Activated naive CD4-positive, alpha-beta T cell treated with anti-CD3 and anti-CD28 coated beads, Interleukin-2, amount 10 ng/mL, durations not matched to agents 7 days and 5 days (primary cell): ENCODE measurements at regions not wholly inside any gene's neighbourhood (a gene's known extent, or its start where the extent isn't known, plus 50 kb on each side); places are given as distances from the start of the nearest gene placed in this dataset.

Experiments
- CTCF ChIA-PET: fragments of 350-600 bp; sonication (Branson Sonifier 250); formaldehyde crosslinking; loops from one replicate; lab custom pipeline; 2021; ENCODE audit warnings: antibody characterized with exemption; lab: Charles Lee
- DNase-seq: peaks from one replicate; pipeline ENCODE4 v3.0.0-alpha.2; 2020
- H3K27ac Mint-ChIP-seq: one replicate; pipeline ENCODE4 v1.8.0; 2021; ENCODE audit warnings: mild to moderate bottlenecking, moderate library complexity, mixed read lengths
- H3K27me3 Mint-ChIP-seq: one replicate; pipeline ENCODE4 v1.8.0; 2021; ENCODE audit warnings: mild to moderate bottlenecking, mixed read lengths
- H3K36me3 Mint-ChIP-seq: one replicate; pipeline ENCODE4 v1.8.0; 2021; ENCODE audit warnings: mixed read lengths
- H3K4me1 Mint-ChIP-seq: one replicate; pipeline ENCODE4 v1.8.0; 2021; ENCODE audit warnings: mixed read lengths
- H3K4me3 Mint-ChIP-seq: one replicate; pipeline ENCODE4 v1.8.0; 2021; ENCODE audit warnings: mild to moderate bottlenecking, moderate library complexity, mixed read lengths
- H3K9me3 Mint-ChIP-seq: one replicate; pipeline ENCODE4 v1.8.0; 2021; ENCODE audit warnings: mixed read lengths

DNA sequence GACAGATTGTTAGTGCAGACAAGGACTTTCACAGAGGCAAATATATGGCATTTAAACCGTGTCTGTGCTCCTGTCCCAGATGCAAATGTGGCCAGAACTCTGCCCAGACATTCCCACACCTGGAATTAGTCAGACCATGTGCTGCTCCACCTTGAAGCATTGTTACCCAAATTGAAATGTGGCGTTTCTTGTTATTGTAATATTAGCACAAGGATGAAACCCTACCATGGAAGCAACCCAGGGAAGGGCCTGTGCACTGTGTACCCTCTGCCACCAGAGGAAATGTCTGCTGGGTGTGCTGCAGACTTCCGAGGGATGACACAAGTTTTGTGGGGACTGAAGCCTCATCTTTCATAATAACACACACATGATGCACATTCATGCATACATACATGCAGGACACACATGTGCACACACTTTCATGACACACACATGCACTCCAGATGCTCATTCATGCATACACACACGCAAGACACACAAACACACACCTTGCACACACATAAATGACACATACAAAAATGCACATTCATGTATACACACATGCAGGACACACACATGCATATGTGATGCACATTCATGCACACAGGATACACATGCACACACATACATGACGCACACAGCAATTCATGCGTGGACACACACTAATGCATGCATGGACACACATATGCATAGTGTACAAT is 133.2 kb upstream of the SNTG2 start:
- H3K27ac Mint-ChIP-seq, result no peak overlapping the region
- H3K36me3 Mint-ChIP-seq, result no peaks in the 10 kb centered on the region
- H3K4me3 Mint-ChIP-seq, result no peak overlapping the region
- peaks cover 5% of the 10 kb centered on the region for H3K9me3 Mint-ChIP-seq
- DNase-seq, result no peak
- no peaks in the 10 kb centered on the region for H3K4me1 Mint-ChIP-seq
- no peaks in the 10 kb centered on the region for H3K27me3 Mint-ChIP-seq
- CTCF ChIA-PET, result no interaction called here

- DNase-seq, result no peak
- no peak overlapping the region for H3K4me3 Mint-ChIP-seq
- CTCF ChIA-PET, result no interaction called here
- H3K36me3 Mint-ChIP-seq, result no peaks in the 10 kb centered on the region
- no peaks in the 10 kb centered on the region for H3K4me1 Mint-ChIP-seq
- peaks cover 5% of the 10 kb centered on the region for H3K9me3 Mint-ChIP-seq
- no peak overlapping the region for H3K27ac Mint-ChIP-seq
- H3K27me3 Mint-ChIP-seq, result no peaks in the 10 kb centered on the region
Measured at GRCh38 chr2:816278-816677, 134.4 kb upstream of the SNTG2 start.

DNA sequence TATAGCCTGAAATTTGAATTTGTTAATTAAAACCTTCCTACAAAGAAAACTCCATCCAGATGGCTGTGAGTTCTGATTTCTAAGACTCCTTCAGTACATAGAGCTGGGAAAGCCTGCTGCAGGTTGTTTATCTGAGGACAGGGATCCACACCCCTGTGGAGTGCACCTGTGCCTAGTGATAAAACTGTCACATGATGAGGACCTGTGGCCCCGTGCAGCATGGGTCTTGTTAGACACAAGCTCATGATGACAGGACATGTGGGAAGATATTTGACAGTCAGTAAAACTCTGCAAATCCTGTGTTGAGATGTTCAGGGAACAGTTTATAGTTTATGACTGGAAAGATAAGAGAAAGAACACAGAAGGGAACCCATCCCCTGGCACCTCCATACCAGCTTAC is 133.2 kb upstream of the TMEM18 start:
- Mint-ChIP-seq H3K27ac (no peak overlapping the region), H3K27me3 (peaks cover 3% of the 10 kb centered on the region), H3K9me3 (no peaks in the 10 kb centered on the region), H3K36me3 (no peaks in the 10 kb centered on the region), H3K4me1 (no peaks in the 10 kb centered on the region), H3K4me3 (no peak overlapping the region)
- no peak for DNase-seq
- CTCF ChIA-PET, result no interaction called here

GRCh38 chr2:807300-807699 is 130.1 kb upstream of the TMEM18 start:
- H3K9me3 Mint-ChIP-seq, result no peaks in the 10 kb centered on the region
- no peak overlapping the region for H3K27ac Mint-ChIP-seq
- CTCF ChIA-PET, result no interaction called here
- H3K36me3 Mint-ChIP-seq, result no peaks in the 10 kb centered on the region
- peaks cover 3% of the 10 kb centered on the region for H3K27me3 Mint-ChIP-seq
- no peak for DNase-seq
- H3K4me3 Mint-ChIP-seq, result no peak overlapping the region
- no peaks in the 10 kb centered on the region for H3K4me1 Mint-ChIP-seq

GRCh38 chr2:805664-806063 is 128.5 kb upstream of the TMEM18 start:
- DNase-seq, result no peak
- Mint-ChIP-seq H3K36me3 (no peaks in the 10 kb centered on the region), H3K4me3 (no peak overlapping the region), H3K27ac (no peak overlapping the region), H3K9me3 (no peaks in the 10 kb centered on the region), H3K4me1 (no peaks in the 10 kb centered on the region), H3K27me3 (peaks cover 3% of the 10 kb centered on the region)
- CTCF ChIA-PET, result no interaction called here

- no peaks in the 10 kb centered on the region for H3K9me3 Mint-ChIP-seq
- H3K36me3 Mint-ChIP-seq, result no peaks in the 10 kb centered on the region
- H3K27ac Mint-ChIP-seq, result no peak overlapping the region
- H3K4me3 Mint-ChIP-seq, result no peak overlapping the region
- H3K27me3 Mint-ChIP-seq, result no peaks in the 10 kb centered on the region
- DNase-seq, result no peak
- CTCF ChIA-PET, result no interaction called here
- no peaks in the 10 kb centered on the region for H3K4me1 Mint-ChIP-seq
Measured at GRCh38 chr2:797993-798392, 120.8 kb upstream of the TMEM18 start.

DNA sequence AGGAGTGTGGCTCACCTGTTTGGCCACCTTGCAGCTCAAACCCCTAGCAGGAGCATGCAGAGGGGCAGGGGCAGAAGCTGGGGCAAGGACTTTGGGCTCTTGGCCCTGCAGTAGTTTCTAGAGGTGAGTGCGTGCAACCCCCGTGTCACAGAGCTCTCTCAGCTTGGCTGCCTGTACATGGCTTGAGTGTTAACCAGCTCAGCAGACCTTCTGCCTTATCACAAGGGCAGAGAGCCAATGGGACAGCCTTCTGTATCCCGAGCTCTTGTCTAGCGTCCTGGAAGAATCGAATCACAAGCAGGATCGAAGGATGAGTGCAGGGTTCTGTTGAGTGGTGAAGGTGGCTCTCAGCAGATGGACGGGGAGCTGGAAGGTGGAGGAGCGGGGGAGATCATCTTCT is 120.3 kb upstream of the TMEM18 start:
- no peaks in the 10 kb centered on the region for H3K27me3 Mint-ChIP-seq
- DNase-seq, result no peak
- no peaks in the 10 kb centered on the region for H3K4me1 Mint-ChIP-seq
- no peak overlapping the region for H3K27ac Mint-ChIP-seq
- no peaks in the 10 kb centered on the region for H3K9me3 Mint-ChIP-seq
- no peak overlapping the region for H3K4me3 Mint-ChIP-seq
- CTCF ChIA-PET, result no interaction called here
- no peaks in the 10 kb centered on the region for H3K36me3 Mint-ChIP-seq

- CTCF ChIA-PET, result no interaction called here
- Mint-ChIP-seq H3K27ac (no peak overlapping the region), H3K9me3 (no peaks in the 10 kb centered on the region), H3K4me1 (no peaks in the 10 kb centered on the region), H3K36me3 (no peaks in the 10 kb centered on the region), H3K4me3 (no peak overlapping the region), H3K27me3 (no peaks in the 10 kb centered on the region)
- DNase-seq, result no peak
Measured at GRCh38 chr2:796141-796985, 119.2 kb upstream of the TMEM18 start.

GRCh38 chr2:795531-796041 is 118.4 kb upstream of the TMEM18 start:
- no peak overlapping the region for H3K27ac Mint-ChIP-seq
- CTCF ChIA-PET, result no interaction called here
- no peak overlapping the region for H3K4me3 Mint-ChIP-seq
- no peaks in the 10 kb centered on the region for H3K4me1 Mint-ChIP-seq
- H3K36me3 Mint-ChIP-seq, result no peaks in the 10 kb centered on the region
- DNase-seq, result no peak
- H3K27me3 Mint-ChIP-seq, result no peaks in the 10 kb centered on the region
- H3K9me3 Mint-ChIP-seq, result no peaks in the 10 kb centered on the region

DNA sequence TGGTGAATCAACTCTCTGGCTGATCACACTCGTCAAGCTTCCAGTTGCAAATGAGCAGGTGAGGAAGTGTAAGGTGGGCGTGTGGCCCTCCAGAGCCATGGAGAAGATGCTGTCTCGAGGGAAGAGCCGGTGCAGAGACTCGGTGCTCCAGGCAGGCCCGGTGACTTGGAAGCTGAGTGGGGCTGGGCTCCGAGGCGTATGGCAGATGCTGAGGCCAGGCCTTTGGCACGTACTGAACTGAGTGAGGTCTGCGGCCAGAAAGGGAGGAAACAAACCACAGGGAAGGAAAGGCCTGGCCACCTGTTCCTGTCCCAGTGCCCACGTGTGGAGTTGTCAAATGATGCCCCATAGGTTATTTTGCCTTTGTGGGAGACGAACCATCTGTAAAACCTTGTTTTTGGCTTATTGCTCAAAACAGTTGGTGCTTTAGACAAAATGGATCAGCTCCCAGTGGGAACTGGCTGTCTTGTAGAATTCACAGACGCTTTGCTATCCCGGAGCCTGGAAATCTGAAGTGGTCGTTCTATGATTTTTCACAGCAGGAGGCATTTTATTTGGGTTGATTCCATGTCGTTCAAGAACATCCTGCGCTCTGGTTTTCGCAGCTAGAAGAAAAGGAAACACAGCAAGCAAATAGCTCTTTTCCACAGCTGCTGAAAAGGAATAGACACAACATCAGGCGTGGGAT is 117.5 kb upstream of the TMEM18 start:
- Mint-ChIP-seq H3K27me3 (no peaks in the 10 kb centered on the region), H3K4me3 (no peak overlapping the region), H3K4me1 (no peaks in the 10 kb centered on the region), H3K9me3 (no peaks in the 10 kb centered on the region), H3K27ac (no peak overlapping the region), H3K36me3 (no peaks in the 10 kb centered on the region)
- DNase-seq, result no peak
- CTCF ChIA-PET, result interaction anchor here (1.0 kb wide), 1 partner anchor 80 kb away, joined by 3 read pairs; no protein-coding TSS in a partner anchor

GRCh38 chr2:793236-793635 is 116.0 kb upstream of the TMEM18 start:
- no peaks in the 10 kb centered on the region for H3K27me3 Mint-ChIP-seq
- no peak for DNase-seq
- no peak overlapping the region for H3K4me3 Mint-ChIP-seq
- H3K36me3 Mint-ChIP-seq, result no peaks in the 10 kb centered on the region
- no peaks in the 10 kb centered on the region for H3K4me1 Mint-ChIP-seq
- no peak overlapping the region for H3K27ac Mint-ChIP-seq
- H3K9me3 Mint-ChIP-seq, result peaks cover 2% of the 10 kb centered on the region
- CTCF ChIA-PET, result no interaction called here

DNA sequence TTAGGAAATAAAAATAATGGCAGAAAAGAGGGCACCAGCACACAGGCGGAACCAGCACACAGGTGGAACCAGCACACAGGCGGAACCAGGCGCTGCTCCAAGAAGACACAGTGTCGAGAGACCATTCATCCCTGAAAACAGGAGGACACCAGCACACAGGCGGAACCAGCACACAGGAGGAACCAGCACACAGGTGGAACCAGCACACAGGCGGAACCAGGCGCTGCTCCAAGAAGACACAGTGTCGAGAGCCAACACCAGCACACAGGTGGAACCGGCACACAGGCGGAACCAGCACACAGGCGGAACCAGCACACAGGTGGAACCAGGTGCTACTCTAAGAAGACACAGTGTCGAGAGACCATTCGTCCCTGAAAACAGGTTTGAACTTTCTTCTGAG is 115.5 kb upstream of the TMEM18 start:
- no peak overlapping the region for H3K4me3 Mint-ChIP-seq
- no peaks in the 10 kb centered on the region for H3K27me3 Mint-ChIP-seq
- CTCF ChIA-PET, result no interaction called here
- no peak for DNase-seq
- H3K36me3 Mint-ChIP-seq, result no peaks in the 10 kb centered on the region
- H3K4me1 Mint-ChIP-seq, result no peaks in the 10 kb centered on the region
- no peak overlapping the region for H3K27ac Mint-ChIP-seq
- H3K9me3 Mint-ChIP-seq, result peaks cover 2% of the 10 kb centered on the region

DNA sequence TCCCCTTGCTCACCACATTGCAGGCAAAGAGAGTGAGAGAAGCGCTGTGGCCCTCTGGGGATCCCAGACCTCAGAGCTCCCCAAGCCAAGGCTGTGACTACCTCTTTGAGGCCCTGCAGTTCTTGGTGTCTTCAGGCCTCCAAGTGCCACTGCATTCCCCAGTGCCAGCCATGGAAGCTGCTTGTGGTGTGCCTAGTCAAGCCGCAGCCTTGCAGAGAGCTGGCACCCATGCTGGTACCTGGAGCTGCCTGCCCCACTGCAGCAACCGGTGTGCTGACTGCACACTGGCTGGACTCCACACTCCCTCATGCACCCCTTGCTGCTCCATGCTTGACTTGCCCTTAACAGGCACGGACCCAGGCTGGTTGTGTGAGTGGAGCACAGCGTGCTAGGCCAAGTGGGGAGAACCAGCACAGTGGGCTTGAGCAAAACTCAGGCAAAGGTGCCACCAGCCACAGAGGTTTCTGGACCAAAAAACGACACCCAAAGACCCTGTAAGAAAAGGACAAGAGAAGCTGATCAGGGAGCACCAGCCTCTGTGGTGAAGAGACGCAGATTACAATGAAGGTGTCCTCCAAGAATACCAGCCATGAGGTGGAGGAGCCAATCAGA is 113.5 kb upstream of the TMEM18 start:
- H3K36me3 Mint-ChIP-seq, result no peaks in the 10 kb centered on the region
- no peaks in the 10 kb centered on the region for H3K4me1 Mint-ChIP-seq
- H3K4me3 Mint-ChIP-seq, result no peak overlapping the region
- DNase-seq, result no peak
- CTCF ChIA-PET, result no interaction called here
- H3K27ac Mint-ChIP-seq, result no peak overlapping the region
- peaks cover 2% of the 10 kb centered on the region for H3K27me3 Mint-ChIP-seq
- peaks cover 2% of the 10 kb centered on the region for H3K9me3 Mint-ChIP-seq

DNA sequence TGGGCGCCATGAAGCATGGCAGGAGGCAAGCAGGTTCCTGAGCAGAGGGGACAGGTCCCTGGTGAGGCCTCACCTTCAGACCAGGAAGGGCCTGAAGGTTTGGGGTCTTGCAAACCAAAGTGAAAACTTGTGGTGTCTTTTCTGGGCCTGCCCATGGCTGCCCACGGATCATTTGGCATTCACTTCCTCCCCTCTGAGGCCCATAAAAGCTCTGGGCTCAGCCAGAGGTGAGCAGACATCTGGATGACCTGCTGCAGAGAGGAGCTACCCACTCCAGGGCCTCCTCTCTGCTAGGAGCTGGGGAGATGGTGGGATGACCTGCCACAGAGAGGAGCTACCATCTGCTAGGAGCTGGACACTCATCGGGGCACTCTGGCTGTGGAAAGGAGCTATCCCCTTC is 112.9 kb upstream of the TMEM18 start:
- H3K36me3 Mint-ChIP-seq, result no peaks in the 10 kb centered on the region
- no peak for DNase-seq

More for the DNA sequence above, 112.9 kb upstream of the TMEM18 start:
- Mint-ChIP-seq H3K9me3 (peaks cover 2% of the 10 kb centered on the region), H3K4me3 (no peak overlapping the region), H3K4me1 (no peaks in the 10 kb centered on the region), H3K27ac (no peak overlapping the region), H3K27me3 (peaks cover 4% of the 10 kb centered on the region)
- CTCF ChIA-PET, result no interaction called here
